Upper lobe of left lung (tissue), 6 donors: ENCODE measurements at regions not wholly inside any gene's neighbourhood (a gene's known extent, or its start where the extent isn't known, plus 50 kb on each side); places are given as distances from the start of the nearest gene placed in this dataset.
"Not testable (repeated sequence)": the region's sequence is repeated elsewhere in the genome, so short reads cannot be mapped to it uniquely, and the experiment has no call there.

Experiments used
- ATAC-seq, 2 donors: fragments of 200-7000 bp; cut with Tn5 transposase; one replicate each; pipeline ENCODE4 v1.9.1; 2022; ENCODE audit warnings: mild to moderate bottlenecking in 2 of 2, moderate library complexity in 2 of 2; ENCODE audit not compliant: low FRiP score in 2 of 2
- DNase-seq, 2 donors: peaks; one replicate each; pipeline ENCODE4 v3.0.0-alpha.2; 2019 to 2020
- H3K27ac ChIP-seq, 4 donors: fragments of 200-600 bp; sonication (generic); one replicate each; pipeline ENCODE4 v1.5.1; 2016 to 2019
- H3K27me3 ChIP-seq, 4 donors: fragments of 200-600 bp; sonication (generic); one replicate each; pipeline ENCODE4 v1.5.1; 2017 to 2019
- H3K36me3 ChIP-seq, 4 donors: fragments of 200-600 bp; sonication (generic); one replicate each; pipeline ENCODE4 v1.5.1; 2016 to 2019
- H3K4me1 ChIP-seq, 4 donors: fragments of 200-600 bp; sonication (generic); one replicate each; pipeline ENCODE4 v1.5.1; 2018 to 2019
- H3K4me3 ChIP-seq, 4 donors: fragments of 200-600 bp; sonication (generic); one replicate each; pipeline ENCODE4 v1.5.1; 2017 to 2019; ENCODE audit warnings: mild to moderate bottlenecking in 2 of 4, moderate library complexity in 1 of 4
- H3K9me3 ChIP-seq, 4 donors: fragments of 200-600 bp; sonication (generic); one replicate each; pipeline ENCODE4 v1.5.1; 2018 to 2019
- EP300 ChIP-seq, 4 donors: sonication (generic); formaldehyde crosslinking; IDR thresholded peaks; one replicate each; pipeline ENCODE4 v1.5.1; 2017; ENCODE audit warnings: antibody characterized with exemption in 4 of 4, control low read depth in 2 of 4
- POLR2A ChIP-seq, 4 donors: fragments of 450-650 bp; IDR thresholded peaks; one replicate each; pipeline ENCODE4 v1.5.1; 2016 to 2017; ENCODE audit warnings: antibody characterized with exemption in 4 of 4, mild to moderate bottlenecking in 2 of 4
- POLR2AphosphoS5 ChIP-seq, 2 donors: sonication (generic); formaldehyde crosslinking; IDR thresholded peaks; one replicate each; pipeline ENCODE4 v1.5.1; 2017; ENCODE audit warnings: antibody characterized with exemption in 2 of 2
- WGBS, 2 donors: methylation state at CpG; one replicate each; pipeline ENCODE4 v1.1.5; 2017 to 2018; 5-methylcytosine and 5-hydroxymethylcytosine counted together
- TF ChIP-seq, protein P1 (sequence below), 6 experiments: fragments of 450-650 bp in 4 of 6; fragments of 200-600 bp in 2 of 6; sonication (generic) in 2 of 6; IDR thresholded peaks; one replicate each; pipeline ENCODE4 v1.5.1; 2016 to 2019; ENCODE audit warnings: antibody characterized with exemption in 6 of 6
- donor health status: DM: no; HTN: no; CAD: no; lungs with moderate emphysema.
- donor health status: DM: no; HTN: yes; CAD: no; lungs with severe emphysema.

DNA sequence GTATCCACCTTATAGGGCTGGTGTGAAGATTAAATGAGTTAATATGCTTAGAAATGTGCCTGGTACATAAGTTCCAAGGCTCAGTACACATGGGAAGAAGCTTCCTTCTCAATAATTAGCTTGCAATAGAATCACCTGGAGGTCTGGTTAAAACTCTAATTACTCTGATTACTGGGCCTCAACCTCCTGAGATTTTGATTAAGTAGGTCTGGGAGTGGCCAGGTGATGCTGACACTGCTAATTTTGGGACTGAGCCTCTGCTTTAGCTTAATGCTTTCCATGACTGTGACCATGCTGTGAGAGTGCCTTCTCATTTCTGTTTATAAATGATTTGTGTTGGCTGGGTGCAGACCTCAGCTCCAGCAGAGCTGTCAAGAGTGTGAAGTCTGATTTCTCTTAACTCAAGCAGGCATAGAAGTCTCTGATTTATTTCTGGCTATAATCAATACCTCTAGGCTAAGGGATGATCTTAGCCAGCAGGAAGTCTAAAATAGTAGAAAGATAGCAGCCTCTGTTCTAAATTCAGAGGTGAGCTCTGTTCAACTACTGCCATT lies 85.3 kb upstream of the ZNF608 start:
- Histone ChIP-seq H3K4me3 (no peak overlapping the region), H3K27ac (no peak overlapping the region), H3K4me1 (no peaks in the 10 kb centered on the region), H3K9me3 (peaks cover 0 to 4% (median 0%) of the 10 kb centered on the region in 4 donors), H3K36me3 (no peaks in the 10 kb centered on the region), H3K27me3 (no peaks in the 10 kb centered on the region)
- DNase-seq (no peak), ATAC-seq (no peak)
- TF ChIP-seq POLR2A (IDR thresholded peaks at IDR 0.05) = no peak
- TF ChIP-seq POLR2AphosphoS5 (IDR thresholded peaks at IDR 0.05) = no peak
- no peak for TF ChIP-seq EP300 (IDR thresholded peaks at IDR 0.05)
- TF ChIP-seq, protein P1, sequence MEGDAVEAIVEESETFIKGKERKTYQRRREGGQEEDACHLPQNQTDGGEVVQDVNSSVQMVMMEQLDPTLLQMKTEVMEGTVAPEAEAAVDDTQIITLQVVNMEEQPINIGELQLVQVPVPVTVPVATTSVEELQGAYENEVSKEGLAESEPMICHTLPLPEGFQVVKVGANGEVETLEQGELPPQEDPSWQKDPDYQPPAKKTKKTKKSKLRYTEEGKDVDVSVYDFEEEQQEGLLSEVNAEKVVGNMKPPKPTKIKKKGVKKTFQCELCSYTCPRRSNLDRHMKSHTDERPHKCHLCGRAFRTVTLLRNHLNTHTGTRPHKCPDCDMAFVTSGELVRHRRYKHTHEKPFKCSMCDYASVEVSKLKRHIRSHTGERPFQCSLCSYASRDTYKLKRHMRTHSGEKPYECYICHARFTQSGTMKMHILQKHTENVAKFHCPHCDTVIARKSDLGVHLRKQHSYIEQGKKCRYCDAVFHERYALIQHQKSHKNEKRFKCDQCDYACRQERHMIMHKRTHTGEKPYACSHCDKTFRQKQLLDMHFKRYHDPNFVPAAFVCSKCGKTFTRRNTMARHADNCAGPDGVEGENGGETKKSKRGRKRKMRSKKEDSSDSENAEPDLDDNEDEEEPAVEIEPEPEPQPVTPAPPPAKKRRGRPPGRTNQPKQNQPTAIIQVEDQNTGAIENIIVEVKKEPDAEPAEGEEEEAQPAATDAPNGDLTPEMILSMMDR (IDR thresholded peaks at IDR 0.05) = no peak

DNA sequence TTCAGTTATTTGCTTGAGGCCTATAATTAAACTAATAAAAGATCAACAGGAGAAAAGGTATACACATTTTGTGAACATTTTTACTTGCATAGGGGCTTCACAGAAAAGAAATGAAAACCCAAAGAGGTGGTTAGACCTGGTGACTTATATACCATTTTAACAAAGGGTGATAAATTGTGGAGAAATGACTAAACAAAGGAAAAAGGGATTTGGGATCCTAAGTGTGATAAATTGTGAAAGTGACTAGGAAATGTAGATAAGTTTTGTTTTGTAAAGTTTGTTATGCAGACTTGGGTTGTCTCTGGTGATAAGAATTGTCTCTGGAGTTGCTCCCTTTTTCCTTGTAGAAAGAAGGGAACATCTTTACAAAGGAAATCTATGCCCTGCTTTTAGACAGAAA lies 86.1 kb upstream of the ZNF608 start:
- TF ChIP-seq POLR2A (IDR thresholded peaks at IDR 0.05) (no peak), POLR2AphosphoS5 (IDR thresholded peaks at IDR 0.05) (no peak), EP300 (IDR thresholded peaks at IDR 0.05) (no peak)
- TF ChIP-seq, protein P1 (IDR thresholded peaks at IDR 0.05) = no peak
- ATAC-seq = no peak

DNA sequence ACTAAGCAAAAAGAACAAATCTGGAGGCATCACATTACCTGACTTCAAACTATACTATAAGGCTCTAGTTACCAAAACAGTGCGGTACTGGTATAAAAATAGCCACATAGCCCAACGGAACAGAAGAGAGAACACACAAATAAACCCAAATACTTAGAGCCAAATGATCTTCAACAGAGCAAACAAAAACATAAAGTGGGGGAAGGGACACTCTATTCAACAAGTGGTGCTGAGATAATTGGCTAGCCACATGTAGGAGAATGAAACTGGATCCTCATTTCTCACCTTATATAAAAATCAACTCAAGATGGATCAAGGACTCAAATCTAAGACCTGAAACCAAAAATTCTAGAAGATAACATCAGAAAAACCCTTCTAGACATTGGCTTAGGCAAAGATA lies 89.9 kb upstream of the ZNF608 start:
- not testable (repeated sequence) for H3K4me1 ChIP-seq, H3K36me3 ChIP-seq, H3K4me3 ChIP-seq, DNase-seq, H3K27me3 ChIP-seq, ATAC-seq, H3K27ac ChIP-seq, H3K9me3 ChIP-seq
- WGBS, 2 donors = 88 to 98% methylated on average over 2 of the region's 2 CpGs

More for the DNA sequence above, 86.1 kb upstream of the ZNF608 start:
- Histone ChIP-seq H3K4me3 (no peak overlapping the region), H3K36me3 (no peaks in the 10 kb centered on the region), H3K4me1 (no peaks in the 10 kb centered on the region), H3K27me3 (no peaks in the 10 kb centered on the region), H3K27ac (no peak overlapping the region), H3K9me3 (peaks cover 0 to 4% (median 0%) of the 10 kb centered on the region in 4 donors)
- DNase-seq = no peak

- no peak for DNase-seq
- no peak overlapping the region for H3K4me3 ChIP-seq
- TF ChIP-seq, protein P1 (IDR thresholded peaks at IDR 0.05) = no peak
- TF ChIP-seq POLR2A (IDR thresholded peaks at IDR 0.05) (no peak), EP300 (IDR thresholded peaks at IDR 0.05) (no peak), POLR2AphosphoS5 (IDR thresholded peaks at IDR 0.05) (no peak)
Measured at GRCh38 chr5:124839371-124839998, 93.0 kb upstream of the ZNF608 start.

GRCh38 chr5:124841829-124842712 lies 95.6 kb upstream of the ZNF608 start:
- Histone ChIP-seq H3K27ac (peak overlapping the region in 2 of 4 donors; percentile 48 to 64), H3K4me1 (peaks cover 0 to 16% (median 4%) of the 10 kb centered on the region in 4 donors), H3K27me3 (no peaks in the 10 kb centered on the region), H3K9me3 (no peaks in the 10 kb centered on the region), H3K36me3 (no peaks in the 10 kb centered on the region), H3K4me3 (no peak overlapping the region)
- TF ChIP-seq EP300 (IDR thresholded peaks at IDR 0.05) = no peak
- no peak for TF ChIP-seq POLR2AphosphoS5 (IDR thresholded peaks at IDR 0.05)
- TF ChIP-seq, protein P1 (IDR thresholded peaks at IDR 0.05) = no peak
- TF ChIP-seq POLR2A (IDR thresholded peaks at IDR 0.05) = no peak
- ATAC-seq (peak; percentile 38 to 55), DNase-seq (no peak)
- 67 to 69% methylated on average over 12 of the region's 12 CpGs for WGBS, 2 donors

More at GRCh38 chr5:124839371-124839998, 93.0 kb upstream of the ZNF608 start:
- H3K4me1 ChIP-seq = peaks cover 0 to 16% (median 4%) of the 10 kb centered on the region in 4 donors
- no peak overlapping the region for H3K27ac ChIP-seq
- ATAC-seq = no peak
- no peaks in the 10 kb centered on the region for H3K9me3 ChIP-seq
- no peaks in the 10 kb centered on the region for H3K27me3 ChIP-seq
- H3K36me3 ChIP-seq = no peaks in the 10 kb centered on the region
